Thymus (tissue), 11 donors: ENCODE measurements at regions not wholly inside any gene's neighbourhood (a gene's known extent, or its start where the extent isn't known, plus 50 kb on each side); places are given as distances from the start of the nearest gene placed in this dataset.

ENCODE experiments used
- DNase-seq, 9 donors: peaks; one replicate each; pipeline ENCODE4 v3.0.0-alpha.2; 2013; ENCODE audit warnings: low spot score in 9 of 9, low read depth in 6 of 9, missing footprints in 1 of 9
- H3K27ac ChIP-seq, 2 donors: one replicate each; pipeline ENCODE4 v1.5.1; 2013; ENCODE audit warnings: control low read depth in 1 of 2, low read depth in 1 of 2, low read length in 1 of 2, mild to moderate bottlenecking in 1 of 2, moderate library complexity in 1 of 2
- H3K27me3 ChIP-seq, 2 donors: one replicate each; pipeline ENCODE4 v1.5.1; 2013; ENCODE audit warnings: low read length in 1 of 2; ENCODE audit not compliant: control insufficient read depth in 2 of 2, insufficient read depth in 1 of 2
- H3K36me3 ChIP-seq, 2 donors: one replicate each; pipeline ENCODE4 v1.5.1; 2013; ENCODE audit warnings: low read length in 1 of 2, mild to moderate bottlenecking in 1 of 2, moderate library complexity in 1 of 2; ENCODE audit not compliant: control insufficient read depth in 2 of 2, insufficient read depth in 2 of 2
- H3K4me1 ChIP-seq, 2 donors: one replicate each; pipeline ENCODE4 v1.5.1; 2013; ENCODE audit warnings: low read length in 2 of 2; ENCODE audit not compliant: control insufficient read depth in 2 of 2, insufficient read depth in 2 of 2
- H3K4me3 ChIP-seq, 2 donors: one replicate each; pipeline ENCODE4 v1.5.1; 2013; ENCODE audit warnings: low read length in 2 of 2, control low read depth in 1 of 2, mild to moderate bottlenecking in 1 of 2
- H3K9me3 ChIP-seq, 2 donors: one replicate each; pipeline ENCODE4 v1.5.1; 2013; ENCODE audit warnings: low read length in 1 of 2, mild to moderate bottlenecking in 1 of 2; ENCODE audit not compliant: control insufficient read depth in 2 of 2, insufficient read depth in 1 of 2
- WGBS: extraction: QIAGEN DNeasy Blood & Tissue Kit; methylation state at CpG from one replicate; pipeline ENCODE4 v1.1.7; 2013; 5-methylcytosine and 5-hydroxymethylcytosine counted together
- donor health status: healthy.

- no peak overlapping the region for H3K27ac ChIP-seq
- H3K27me3 ChIP-seq = no peaks in the 10 kb centered on the region
- H3K36me3 ChIP-seq = no peaks in the 10 kb centered on the region
- H3K9me3 ChIP-seq = no peaks in the 10 kb centered on the region
- DNase-seq = no peak
- no peak overlapping the region for H3K4me3 ChIP-seq
- WGBS = 79% methylated on average over 20 of the region's 20 CpGs
- no peaks in the 10 kb centered on the region for H3K4me1 ChIP-seq
Observed at GRCh38 chr11:134644476-134645456, 232.7 kb upstream of the B3GAT1 start.

- DNase-seq = no peak
- WGBS = 63% methylated on average over 24 of the region's 24 CpGs
- Histone ChIP-seq H3K4me3 (no peak overlapping the region), H3K4me1 (peaks cover 0 to 8% of the 10 kb centered on the region in 2 donors), H3K36me3 (no peaks in the 10 kb centered on the region), H3K9me3 (no peaks in the 10 kb centered on the region), H3K27me3 (no peaks in the 10 kb centered on the region), H3K27ac (no peak overlapping the region)
Observed at GRCh38 chr11:134643115-134644012, 231.3 kb upstream of the B3GAT1 start.

GRCh38 chr11:134642206-134642605 lies 230.2 kb upstream of the B3GAT1 start:
- Histone ChIP-seq H3K4me3 (no peak overlapping the region), H3K36me3 (no peaks in the 10 kb centered on the region), H3K27me3 (no peaks in the 10 kb centered on the region), H3K27ac (no peak overlapping the region), H3K4me1 (peaks cover 0 to 12% of the 10 kb centered on the region in 2 donors), H3K9me3 (no peaks in the 10 kb centered on the region)
- no peak for DNase-seq
- WGBS = 89% methylated on average over 3 of the region's 3 CpGs

GRCh38 chr11:134640971-134641968 lies 229.2 kb upstream of the B3GAT1 start:
- no peaks in the 10 kb centered on the region for H3K27me3 ChIP-seq
- no peaks in the 10 kb centered on the region for H3K36me3 ChIP-seq
- no peak for DNase-seq
- peaks cover 0 to 12% of the 10 kb centered on the region in 2 donors for H3K4me1 ChIP-seq
- no peak overlapping the region for H3K27ac ChIP-seq
- no peaks in the 10 kb centered on the region for H3K9me3 ChIP-seq
- 87% methylated on average over 17 of the region's 17 CpGs for WGBS
- H3K4me3 ChIP-seq = no peak overlapping the region

GRCh38 chr11:134640536-134640935 lies 228.5 kb upstream of the B3GAT1 start:
- Histone ChIP-seq H3K36me3 (no peaks in the 10 kb centered on the region), H3K4me3 (no peak overlapping the region), H3K4me1 (peaks cover 0 to 12% of the 10 kb centered on the region in 2 donors), H3K9me3 (no peaks in the 10 kb centered on the region), H3K27ac (no peak overlapping the region), H3K27me3 (no peaks in the 10 kb centered on the region)
- DNase-seq = no peak
- 93% methylated on average over 5 of the region's 5 CpGs for WGBS

- Histone ChIP-seq H3K9me3 (no peaks in the 10 kb centered on the region), H3K4me1 (peaks cover 0 to 12% of the 10 kb centered on the region in 2 donors), H3K4me3 (no peak overlapping the region), H3K27me3 (no peaks in the 10 kb centered on the region), H3K36me3 (no peaks in the 10 kb centered on the region), H3K27ac (no peak overlapping the region)
- DNase-seq = no peak
- WGBS = 91% methylated on average over 12 of the region's 15 CpGs
Observed at GRCh38 chr11:134639586-134640330, 227.7 kb upstream of the B3GAT1 start.

GRCh38 chr11:134638796-134639430 lies 226.9 kb upstream of the B3GAT1 start:
- 67% methylated on average over 10 of the region's 10 CpGs for WGBS
- Histone ChIP-seq H3K9me3 (no peaks in the 10 kb centered on the region), H3K36me3 (no peaks in the 10 kb centered on the region), H3K27ac (no peak overlapping the region), H3K4me3 (no peak overlapping the region), H3K4me1 (peaks cover 0 to 12% of the 10 kb centered on the region in 2 donors), H3K27me3 (no peaks in the 10 kb centered on the region)
- no peak for DNase-seq
